GM19025 (cell line): ENCODE measurements at regions not wholly inside any gene's neighbourhood (a gene's known extent, or its start where the extent isn't known, plus 50 kb on each side); places are given as distances from the start of the nearest gene placed in this dataset.

Source experiments
- ATAC-seq: cut with Tn5 transposase; IDR thresholded peaks from one replicate; pipeline ENCODE4 v1.9.1; 2021; ENCODE audit warnings: mild to moderate bottlenecking, low read depth, moderate library complexity; ENCODE audit not compliant: unreplicated experiment

DNA sequence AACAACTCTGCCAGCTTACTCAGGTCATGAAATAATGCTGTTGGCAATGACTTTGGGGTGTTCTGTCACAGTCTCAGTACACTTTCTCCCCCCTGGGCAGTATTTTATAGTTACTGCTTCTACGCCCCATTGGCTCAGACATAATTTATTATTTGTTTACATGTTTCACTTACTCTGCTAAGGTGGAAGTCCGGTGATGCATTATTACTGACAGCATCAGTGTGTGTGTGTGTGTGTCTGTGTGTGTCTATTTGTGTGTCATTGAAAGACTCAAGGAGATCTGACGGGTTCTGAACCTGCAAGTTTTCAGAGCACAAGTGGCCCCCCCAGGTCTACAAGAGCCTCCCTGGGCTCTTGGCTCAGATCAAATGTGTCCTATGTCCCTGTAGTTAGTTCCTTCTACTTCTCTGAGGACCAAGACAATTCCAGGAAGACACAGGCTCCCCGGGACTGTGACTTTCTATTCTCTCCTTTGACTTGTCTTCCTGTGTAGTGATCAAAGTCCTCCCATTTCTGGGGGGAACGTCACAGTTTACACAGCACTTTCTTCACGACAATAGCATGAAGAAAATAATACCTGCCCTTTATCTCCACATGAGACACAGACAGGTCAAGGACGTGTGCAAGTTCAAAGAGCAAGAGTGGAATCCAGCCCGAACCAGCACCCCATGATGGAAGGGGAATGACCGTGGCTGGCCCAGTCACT, 283.7 kb upstream of the GATB start:
- ATAC-seq = no peak

DNA sequence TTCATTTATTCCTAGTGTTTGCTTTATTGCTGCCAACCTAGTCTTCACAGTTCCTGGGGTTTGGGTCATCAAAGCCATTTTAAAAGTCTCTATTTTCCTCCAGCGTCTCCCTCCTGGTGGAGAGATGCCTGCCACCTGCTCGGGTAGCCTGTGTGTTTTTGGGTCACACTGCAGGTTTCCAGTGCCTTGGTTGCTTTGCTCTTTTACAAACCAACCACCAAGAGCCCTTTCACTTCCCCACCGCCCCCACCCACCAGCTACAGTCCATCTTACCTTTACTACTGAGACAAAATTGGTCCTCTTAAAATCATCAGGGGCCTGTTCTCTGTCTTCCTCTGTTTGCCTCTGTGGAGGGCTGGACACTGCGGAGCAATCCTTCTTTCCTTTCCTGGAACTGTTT, 280.5 kb upstream of the GATB start:
- ATAC-seq = no peak

DNA sequence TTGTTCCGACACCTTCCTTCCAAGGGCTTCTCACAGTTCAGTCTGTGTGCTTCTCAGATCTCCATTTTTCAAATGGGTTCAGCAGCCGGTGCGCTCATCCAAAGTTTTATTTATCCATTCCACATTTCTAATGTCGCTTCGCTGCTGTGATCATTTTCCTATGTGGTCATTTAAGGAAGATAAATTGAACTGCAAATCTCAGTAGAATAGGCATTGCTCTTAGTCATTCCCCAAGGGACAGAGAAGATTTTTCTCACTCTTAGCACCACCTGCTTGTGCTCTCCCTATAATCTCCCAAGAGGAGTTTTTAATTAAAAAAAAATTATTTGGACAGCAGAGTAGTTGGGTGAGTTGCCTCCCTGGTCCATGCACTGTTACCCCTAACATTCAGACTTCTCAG, 278.9 kb upstream of the GATB start:
- ATAC-seq = no peak

DNA sequence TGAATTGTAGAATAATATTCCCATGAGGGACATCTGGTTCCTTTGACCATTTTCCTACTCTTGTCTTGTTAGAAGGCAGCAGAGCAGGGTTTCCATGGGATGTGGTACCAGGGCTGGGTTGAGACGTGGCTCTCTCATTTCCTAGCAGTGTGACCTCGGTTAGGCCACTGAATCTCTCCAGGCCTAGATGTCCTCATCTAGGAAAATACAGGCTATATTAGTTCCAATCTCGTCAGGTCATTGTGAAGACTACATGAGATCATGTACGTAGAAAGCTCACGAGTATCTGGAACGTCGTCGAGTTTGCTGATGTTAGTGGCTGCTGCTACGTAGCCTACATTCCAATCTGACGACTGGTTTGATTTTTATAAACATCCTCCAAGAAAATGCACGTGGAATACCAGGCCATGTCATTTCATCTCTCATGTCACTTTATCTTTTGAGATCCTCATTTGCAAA, 278.2 kb upstream of the GATB start:
- ATAC-seq = no peak

DNA sequence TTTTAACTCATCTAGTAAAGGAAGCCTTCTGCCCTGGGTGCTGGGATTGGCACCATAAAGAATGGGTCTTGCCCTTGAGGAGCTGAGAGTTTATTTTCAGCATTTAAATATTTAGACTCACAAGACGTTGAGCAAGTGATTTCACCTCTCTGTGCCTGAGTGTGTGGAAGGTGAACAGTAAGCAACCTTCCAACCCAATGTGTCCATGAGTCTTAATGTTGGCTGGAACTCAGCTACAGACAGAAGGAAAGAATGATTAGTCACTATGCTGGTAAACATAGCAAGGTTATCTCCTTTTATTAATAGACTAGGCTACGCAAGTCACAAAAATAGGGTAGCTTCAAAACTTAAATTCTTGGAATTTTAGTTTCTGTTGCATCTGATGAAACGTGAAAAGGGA, 277.4 kb upstream of the GATB start:
- no peak for ATAC-seq

DNA sequence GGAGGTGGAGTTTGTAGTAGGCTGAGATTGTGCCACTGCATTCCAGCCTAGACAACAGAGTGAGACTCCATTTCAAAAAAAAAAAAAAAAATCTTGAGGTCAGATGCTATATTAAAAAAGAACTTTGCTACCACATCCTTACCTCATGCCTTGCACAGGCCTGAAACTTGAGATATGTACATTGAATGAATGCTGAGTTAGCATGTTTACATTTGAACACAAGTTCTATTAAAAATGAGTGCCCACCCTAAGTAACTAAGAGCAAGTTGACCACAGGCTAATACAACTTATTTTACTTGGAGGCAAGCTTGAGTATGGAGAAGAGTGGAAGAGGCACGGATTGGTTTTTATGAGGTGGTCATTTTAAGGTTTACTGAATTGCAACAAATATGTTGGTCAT, 276.6 kb upstream of the GATB start:
- ATAC-seq = no peak

DNA sequence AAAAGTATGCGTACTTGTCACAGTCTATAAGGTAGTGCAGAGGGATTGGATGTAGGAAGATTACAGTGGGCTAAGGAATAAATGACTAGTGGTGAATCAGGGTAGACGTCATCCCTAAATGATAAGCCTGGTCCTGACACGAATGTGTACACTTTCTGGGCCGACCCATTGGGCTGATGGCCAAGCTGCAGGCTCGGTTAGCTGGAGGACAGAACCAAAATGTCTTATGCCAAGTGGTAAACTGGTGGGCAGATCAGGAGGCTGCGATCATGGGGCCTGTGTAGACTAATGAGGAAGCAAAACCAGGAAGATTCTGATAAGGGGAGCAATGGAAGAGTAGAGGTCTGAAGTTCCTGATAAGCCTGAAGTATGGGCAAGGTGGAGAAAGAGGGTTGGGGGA, 272.8 kb upstream of the GATB start:
- no peak for ATAC-seq

DNA sequence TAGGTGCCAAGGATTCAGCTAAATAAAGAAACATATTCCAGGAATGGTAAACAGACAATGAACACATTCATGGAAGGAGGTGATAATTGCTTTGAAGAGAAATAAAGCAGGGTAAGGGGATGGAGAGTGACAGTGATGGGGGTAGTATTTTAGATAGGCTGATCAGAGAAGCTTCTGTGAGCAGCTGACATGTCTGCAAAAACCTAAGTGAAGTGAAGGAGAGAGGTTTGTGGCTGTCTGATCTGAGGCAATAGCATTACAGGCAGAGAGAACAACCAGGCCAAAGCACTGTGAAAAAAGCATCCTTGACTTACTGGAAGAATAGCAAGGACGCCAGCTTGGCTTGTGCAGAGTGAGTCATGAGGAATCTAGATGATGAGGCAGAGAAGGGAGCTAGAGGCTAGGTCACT, 271.9 kb upstream of the GATB start:
- ATAC-seq = no peak

DNA sequence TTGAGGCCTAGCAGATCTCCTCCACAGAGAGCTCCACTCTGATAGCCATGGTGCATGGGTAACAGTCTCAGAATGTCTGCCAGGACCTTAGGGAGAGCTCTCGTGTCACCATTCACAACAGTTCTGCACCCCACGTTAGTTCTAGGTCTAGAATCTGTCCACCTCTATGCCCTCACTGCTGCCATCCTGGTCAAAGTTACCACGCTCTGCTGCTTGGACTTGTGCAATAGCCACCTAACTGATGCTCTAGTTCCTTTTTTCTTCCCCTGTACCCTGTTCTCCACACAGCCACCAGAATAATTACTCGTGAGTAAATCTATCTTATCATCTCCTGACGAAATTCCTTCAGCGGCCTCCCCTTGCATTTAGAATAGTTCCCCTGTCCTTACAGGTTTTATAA, 268.8 kb upstream of the GATB start:
- no peak for ATAC-seq

DNA sequence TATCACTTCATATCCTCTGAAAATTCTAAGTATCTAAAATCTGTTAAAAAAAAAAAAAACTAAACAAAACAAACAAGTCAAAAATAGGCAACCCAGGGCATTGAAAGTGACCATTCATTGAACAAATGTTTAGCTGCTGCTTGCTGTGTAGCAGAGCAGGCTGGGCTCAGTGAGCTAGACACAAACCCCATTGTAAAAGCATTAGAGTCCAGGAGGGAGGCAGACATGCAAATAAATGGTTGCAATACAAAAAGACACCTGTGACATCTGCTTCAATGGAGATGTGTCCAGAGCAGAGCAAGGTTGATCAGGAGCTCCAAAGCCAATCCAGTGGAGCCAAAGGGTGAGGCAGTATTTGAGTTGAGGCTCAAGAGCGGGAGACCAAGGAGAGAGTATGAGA, 267.3 kb upstream of the GATB start:
- ATAC-seq = no peak

DNA sequence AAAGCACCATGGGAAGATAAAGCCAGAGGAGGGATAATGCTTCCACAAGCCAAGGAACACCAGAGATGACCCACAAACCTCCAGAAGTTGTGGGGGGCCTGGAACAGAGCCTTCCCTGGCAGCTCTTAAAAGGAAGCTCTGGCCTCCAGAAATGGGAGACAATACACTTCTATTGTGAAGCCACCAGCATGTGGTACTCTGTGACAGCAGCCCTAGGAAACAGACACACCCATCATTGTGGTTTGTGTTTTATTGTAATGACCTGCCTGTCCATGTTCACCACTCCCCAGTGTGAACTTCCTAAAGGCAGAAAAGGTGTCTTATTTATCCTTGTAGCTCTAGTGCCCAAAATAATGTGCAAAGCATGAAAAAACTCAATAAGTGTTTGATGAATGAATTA, 264.1 kb upstream of the GATB start:
- no peak for ATAC-seq

DNA sequence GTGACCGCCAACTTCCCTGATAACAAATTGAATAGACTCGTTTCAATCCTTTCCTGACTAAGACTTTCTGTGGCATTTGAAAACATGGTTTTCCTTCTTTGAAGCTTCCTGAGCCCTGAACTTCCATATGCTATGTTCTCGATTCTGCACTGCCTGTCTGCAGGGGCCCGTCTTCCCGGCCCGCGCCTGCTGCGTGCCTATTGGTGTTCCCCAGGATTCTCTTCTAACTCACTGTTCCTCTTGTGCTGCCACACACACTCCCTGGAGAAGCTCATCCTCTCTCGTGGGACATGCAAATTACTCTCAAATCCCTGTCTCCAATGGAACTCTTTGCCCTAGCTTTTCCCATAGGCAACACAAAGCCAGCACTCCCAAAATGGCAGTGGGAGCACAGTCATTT, 262.9 kb upstream of the GATB start:
- no peak for ATAC-seq

DNA sequence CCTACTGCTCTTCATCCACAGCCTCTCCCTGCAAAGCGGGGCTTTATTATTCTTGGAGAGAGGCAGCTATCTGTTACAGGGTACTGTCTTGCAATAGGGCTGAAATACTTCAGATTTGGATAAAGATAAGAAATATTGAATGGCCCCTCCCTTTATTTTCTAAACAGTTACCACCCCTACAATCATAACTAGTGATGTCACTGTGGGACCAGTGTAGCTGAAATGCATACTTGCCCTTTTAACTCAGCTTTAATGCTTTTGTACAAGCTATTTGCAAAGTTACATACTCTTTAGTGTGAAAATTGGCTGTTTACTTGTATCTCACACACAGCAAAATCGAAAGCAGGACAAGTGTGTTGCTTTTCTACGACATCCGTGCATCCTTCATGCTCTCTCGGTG, 261.7 kb upstream of the GATB start:
- ATAC-seq = no peak

DNA sequence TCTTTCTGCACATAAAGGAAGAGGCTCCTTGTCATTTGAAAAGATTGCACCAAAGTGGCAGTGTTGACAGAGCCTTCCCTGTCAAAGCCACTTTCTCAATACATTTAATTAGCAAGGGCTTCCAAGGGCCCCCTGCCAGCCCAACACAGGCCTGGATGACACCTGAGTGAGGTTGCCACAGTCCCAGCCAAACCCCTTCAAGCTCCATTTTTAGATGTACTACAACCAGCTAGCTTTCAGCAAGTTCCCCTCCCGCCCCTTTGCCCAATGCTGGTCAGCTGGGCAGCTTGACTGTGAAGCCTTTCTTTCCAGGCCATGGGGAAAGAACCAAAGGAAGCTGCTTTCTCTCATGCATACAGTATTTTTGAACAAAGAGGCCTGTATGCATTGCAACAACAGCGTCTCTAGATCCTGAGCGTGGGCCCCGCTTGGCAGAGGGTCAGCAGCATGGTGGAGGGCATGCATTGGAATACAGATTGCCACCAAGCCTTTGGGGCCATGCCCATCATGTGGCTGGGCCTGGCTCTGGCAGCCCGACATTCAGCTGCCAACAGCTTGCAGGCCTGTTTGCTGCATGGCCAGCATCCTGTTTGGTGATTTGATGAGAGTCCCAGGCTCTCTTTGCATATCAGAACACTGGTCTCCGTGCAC, 261.1 kb upstream of the GATB start:
- ATAC-seq = no peak

DNA sequence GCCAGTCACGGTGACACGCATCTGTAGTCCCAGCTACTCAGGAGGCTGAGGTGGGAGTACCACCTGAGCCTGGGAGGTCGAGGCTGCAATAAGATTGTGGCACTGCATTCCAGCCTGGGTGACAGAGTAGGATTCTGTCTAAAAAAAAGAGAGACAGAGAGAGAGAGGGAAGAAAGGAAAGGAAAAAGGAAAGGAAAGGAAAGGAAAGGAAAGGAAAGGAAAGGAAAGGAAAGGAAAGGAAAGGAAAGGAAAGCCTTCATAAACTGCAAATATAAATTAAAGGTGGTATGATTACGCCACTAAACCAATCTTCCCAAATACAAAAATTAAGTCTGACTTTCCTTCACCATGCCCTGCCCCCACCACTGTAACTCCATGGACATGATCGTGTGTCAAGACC, 259.3 kb upstream of the GATB start:
- ATAC-seq = no peak

DNA sequence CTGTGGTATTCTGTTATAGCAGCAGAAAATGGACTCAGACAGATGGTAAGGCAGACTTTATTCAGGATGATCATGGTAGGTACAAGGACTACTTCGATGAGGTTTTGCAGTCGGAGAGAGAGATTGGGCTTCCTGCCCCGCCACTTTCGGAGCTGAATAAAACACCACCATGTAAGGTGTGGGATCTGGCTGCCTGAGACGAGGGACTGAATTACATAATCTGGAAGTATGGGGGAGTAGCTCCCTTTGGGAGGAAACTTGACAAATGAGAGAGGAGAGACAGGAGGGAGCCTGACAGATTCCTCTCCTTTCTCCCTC, 255.5 kb upstream of the GATB start:
- no peak for ATAC-seq

DNA sequence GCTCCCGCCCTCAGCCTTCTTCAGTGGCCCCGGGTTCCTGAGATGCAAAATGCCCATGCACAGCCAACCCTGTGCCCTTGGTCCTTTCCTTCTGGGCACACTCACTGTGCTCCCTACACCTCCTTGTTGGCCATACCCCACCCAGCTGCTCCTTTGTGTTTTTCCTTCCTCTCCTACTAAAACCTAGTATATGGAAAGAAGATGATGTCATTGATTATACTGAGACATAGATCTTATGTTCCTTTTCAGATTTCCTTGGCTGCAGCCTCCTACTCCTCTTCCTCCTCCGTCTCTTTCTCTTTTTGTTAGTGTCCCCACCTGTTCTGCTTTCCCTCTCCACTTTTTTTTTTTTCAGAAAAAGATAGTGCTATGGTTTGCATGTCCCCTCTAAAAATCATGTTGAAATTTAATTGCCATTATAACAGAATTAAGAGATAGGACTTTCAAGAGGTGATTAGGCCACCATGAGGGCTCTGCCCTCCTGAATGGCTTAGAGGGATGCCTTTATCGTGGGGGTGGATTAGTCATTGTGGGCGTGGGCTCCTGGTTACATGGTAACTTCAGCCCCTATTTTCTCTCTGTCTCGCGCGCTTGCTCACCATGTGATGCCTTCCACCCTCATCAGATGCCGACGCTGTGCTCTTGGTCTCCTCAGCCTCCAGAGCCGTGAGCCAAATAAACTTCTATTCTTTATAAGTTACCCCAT, 254.9 kb upstream of the GATB start:
- no peak for ATAC-seq

DNA sequence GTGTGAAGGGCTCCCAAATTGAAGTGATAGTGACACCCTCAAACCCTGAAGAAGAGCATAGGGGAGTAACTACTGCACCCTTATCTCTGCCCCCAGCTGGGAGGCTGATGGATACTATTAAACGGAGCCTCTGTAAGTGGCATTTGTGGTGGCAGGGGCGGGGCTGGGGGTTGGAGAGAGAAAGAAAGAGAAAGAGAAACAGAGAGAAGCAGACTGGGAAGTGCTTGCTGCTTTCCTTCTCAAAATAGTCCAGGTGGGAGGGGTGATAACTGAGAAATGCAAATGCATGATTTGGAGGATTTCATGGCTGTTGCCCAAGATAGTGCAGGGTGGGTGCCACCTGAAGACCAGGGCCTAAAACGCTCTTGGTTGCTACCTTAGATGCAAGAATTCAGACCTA, 253.5 kb upstream of the GATB start:
- ATAC-seq = peak; percentile 93

DNA sequence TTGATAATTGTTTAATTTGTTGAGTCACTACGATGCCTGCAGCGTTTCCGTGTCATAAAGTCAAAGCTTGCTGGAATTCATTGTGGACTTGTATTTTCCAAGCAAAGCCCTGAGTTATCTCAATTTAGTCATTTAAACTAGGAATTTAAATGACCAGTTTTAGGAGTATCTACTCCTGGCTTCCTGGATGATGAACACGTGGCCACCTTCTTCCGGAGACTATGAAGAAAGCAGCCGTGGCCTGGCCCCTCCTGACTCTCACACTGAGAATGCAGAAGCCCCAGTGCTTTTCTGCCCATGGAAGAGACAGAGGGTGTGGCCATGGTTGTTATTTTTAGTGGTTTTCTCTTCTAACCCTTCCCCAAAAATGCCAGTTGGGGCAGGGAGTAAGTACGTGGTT, 250.7 kb upstream of the GATB start:
- ATAC-seq = no peak

DNA sequence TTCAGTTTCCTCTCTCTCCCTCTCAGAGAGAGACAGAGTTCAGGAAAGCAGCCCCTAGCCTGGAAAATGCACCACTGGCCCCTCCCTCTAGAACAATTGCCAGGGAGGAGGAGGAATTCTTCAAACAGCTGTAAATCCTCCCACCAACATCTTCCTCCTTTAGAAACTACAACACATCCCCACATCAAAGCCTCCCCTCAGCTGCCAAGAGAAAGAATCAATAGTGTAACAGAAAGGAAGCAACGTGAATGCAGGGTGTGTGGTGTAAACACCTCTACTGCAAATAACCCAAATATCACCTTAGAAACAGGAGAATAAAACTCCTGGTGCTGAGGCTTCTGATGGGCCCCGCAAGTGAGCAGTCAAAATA, 249.9 kb upstream of the GATB start:
- ATAC-seq = no peak

DNA sequence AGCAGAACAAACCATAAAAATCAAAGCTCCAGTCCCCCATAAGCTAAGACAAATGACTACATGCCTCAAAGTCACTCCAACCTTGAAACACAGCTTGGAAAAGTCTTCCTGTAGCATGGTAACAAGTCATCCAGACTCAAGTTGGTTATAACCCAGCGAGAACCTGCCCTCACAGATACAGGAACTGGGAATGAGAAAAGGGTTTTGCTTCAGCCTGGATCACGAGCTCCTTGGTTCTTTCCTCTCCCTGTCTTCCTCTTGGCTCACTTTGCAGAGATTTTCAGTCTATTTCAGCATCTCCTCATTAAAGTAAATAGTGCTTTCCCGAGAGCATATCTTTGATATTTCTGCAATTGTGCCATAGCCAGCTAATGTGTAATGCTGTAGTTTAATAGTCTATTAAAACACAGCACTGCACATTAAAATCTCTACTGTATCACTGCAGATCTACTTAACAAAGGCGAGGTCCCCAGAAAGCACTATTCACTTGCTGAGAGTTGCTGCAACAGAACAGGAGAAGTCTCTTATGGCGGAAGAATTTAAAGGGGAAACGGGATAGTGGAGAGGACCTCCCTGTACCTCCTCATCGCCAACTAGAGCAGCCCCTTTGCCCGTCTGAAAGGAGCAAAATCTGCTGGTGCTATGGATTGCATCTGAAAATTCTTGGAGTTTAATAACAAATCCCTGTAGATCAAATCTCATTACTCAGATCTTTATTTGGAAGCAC, 249.3 kb upstream of the GATB start:
- ATAC-seq = no peak
